IPS DF 6.9 (cell line): ENCODE measurements at regions not wholly inside any gene's neighbourhood (a gene's known extent, or its start where the extent isn't known, plus 50 kb on each side); places are given as distances from the start of the nearest gene placed in this dataset.

Experiments used
- DNase-seq: peaks from one replicate; pipeline ENCODE4 v3.0.0-alpha.2; 2013; ENCODE audit warnings: low read depth, low spot score
- H3K27ac ChIP-seq: one replicate; pipeline ENCODE4 v1.5.1; 2013; ENCODE audit warnings: low read length, control low read depth
- H3K27me3 ChIP-seq: 2 replicates; pipeline ENCODE4 v1.6.1; 2013; ENCODE audit warnings: mild to moderate bottlenecking, low read length; ENCODE audit not compliant: control insufficient read depth, insufficient read depth
- H3K36me3 ChIP-seq: 2 replicates; pipeline ENCODE4 v1.6.1; 2013; ENCODE audit warnings: low read length; ENCODE audit not compliant: control insufficient read depth, insufficient read depth
- H3K4me1 ChIP-seq: 2 replicates; pipeline ENCODE4 v1.6.1; 2013; ENCODE audit warnings: low read length; ENCODE audit not compliant: control insufficient read depth, insufficient read depth
- H3K4me3 ChIP-seq: 2 replicates; pipeline ENCODE4 v1.5.1; 2013; ENCODE audit warnings: mild to moderate bottlenecking, low read length
- H3K9me3 ChIP-seq: 2 replicates; pipeline ENCODE4 v1.6.1; 2013; ENCODE audit warnings: low read length, inconsistent platforms; ENCODE audit not compliant: control insufficient read depth, insufficient read depth
- WGBS: extraction: QIAGEN DNeasy Blood & Tissue Kit; methylation state at CpG from one replicate; pipeline ENCODE4 v1.1.7; 2013; ENCODE audit warnings: mixed read lengths, missing lambda C conversion rate; ENCODE audit not compliant: insufficient read length, insufficient coverage; 5-methylcytosine and 5-hydroxymethylcytosine counted together

DNA sequence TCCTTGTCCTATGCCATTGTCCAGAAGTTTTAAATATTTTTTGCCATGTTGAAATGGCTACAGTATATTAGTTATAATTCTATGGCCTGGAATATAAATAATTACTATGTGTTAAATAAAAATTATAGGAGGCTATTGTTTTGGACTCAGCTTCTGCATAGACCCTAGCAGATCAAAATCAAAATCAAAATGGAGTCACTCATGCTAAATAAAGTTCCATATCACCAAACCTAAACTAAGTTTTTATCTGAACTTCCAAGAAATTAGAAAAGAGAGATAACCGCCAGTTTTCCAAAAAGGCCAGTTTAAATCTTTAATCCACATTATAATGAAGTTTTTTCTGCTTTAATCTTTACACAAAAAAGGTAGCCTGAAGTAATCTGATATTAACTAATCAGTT, 227.8 kb upstream of the P2RY1 start:
- H3K4me3 ChIP-seq = no peak overlapping the region
- no peak for DNase-seq
- no peaks in the 10 kb centered on the region for H3K36me3 ChIP-seq
- H3K27ac ChIP-seq = no peak overlapping the region
- H3K4me1 ChIP-seq = peaks cover 2% of the 10 kb centered on the region; the same call in 1 of the 2 replicates
- no CpG with 5 or more reads among the region's 1 CpG for WGBS
- H3K9me3 ChIP-seq = no peaks in the 10 kb centered on the region
- no peaks in the 10 kb centered on the region for H3K27me3 ChIP-seq

DNA sequence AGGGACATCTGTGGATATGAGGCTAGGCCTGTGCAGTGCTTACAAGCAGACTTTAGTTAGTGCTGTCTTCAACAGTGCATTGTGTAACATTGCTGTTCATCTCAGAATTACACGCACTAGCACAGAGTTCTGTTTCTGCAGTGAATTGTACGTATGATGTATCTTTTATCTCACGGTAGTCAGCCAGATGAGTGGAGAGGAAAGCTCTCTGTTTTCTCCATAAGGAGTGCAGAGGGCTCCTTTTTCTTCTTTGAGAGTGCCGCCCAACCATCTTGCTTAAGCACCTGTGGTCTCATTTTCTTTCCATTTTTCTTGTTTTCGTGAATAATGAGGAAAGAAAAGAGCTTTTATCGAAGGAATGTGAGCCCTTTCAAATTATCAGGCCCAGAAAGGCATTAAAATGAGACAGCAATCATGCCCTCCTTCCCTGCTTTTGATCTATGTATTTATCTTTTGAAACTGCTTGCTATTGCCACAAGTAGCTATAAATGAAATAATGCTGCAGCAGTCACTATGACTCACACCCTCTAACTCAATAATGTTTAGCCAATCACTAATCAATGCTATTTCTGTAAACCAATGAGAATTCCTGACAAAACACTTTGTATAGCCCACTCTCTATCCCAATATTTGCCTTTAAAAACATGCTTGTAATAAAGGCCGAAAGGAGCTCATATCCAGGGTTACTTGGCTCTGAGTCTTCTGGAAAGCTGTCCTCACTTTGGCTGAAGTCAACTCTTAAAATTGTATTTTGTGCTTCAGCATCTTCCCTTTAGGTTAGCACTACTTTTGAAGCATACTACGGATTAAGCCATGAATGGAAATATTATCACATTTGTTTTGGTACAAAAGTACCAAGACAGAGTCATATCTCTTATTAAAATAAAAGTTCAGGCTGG, 226.0 kb upstream of the P2RY1 start:
- no peaks in the 10 kb centered on the region for H3K9me3 ChIP-seq
- H3K27ac ChIP-seq = no peak overlapping the region

GRCh38 chr3:152609891-152610290, 225.0 kb upstream of the P2RY1 start:
- H3K4me3 ChIP-seq = no peak overlapping the region
- peaks cover 2% of the 10 kb centered on the region; the same call in 1 of the 2 replicates for H3K4me1 ChIP-seq
- no peaks in the 10 kb centered on the region for H3K36me3 ChIP-seq
- DNase-seq = no peak
- no peaks in the 10 kb centered on the region for H3K9me3 ChIP-seq
- peak overlapping the region; percentile 84 for H3K27ac ChIP-seq
- no peaks in the 10 kb centered on the region for H3K27me3 ChIP-seq

More for the DNA sequence above, 226.0 kb upstream of the P2RY1 start:
- WGBS = no CpG with 5 or more reads among the region's 8 CpGs
- Histone ChIP-seq H3K27me3 (no peaks in the 10 kb centered on the region), H3K4me3 (no peak overlapping the region), H3K36me3 (no peaks in the 10 kb centered on the region), H3K4me1 (peaks cover 2% of the 10 kb centered on the region; the same call in 1 of the 2 replicates)
- DNase-seq = no peak

DNA sequence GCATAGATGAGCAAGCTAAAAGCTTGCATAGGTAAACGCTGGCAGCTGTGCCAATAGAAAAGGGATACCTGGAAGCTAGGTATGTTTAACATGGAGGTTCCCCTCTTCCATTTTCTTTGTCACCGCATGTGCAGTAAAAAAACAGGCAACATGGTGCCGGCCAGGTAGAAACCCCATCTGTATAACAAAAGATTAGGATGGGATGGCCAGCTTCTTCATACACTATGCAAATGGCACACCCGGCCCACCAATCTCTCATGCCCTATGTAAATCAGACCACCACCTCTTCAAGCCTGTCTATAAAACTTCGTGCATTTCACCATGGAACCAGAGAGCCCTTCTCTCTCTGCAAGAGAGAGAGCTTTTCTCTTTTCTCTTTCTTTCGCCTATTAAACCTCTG, 224.3 kb upstream of the P2RY1 start:
- Histone ChIP-seq H3K4me1 (peaks cover 2% of the 10 kb centered on the region; the same call in 1 of the 2 replicates), H3K27ac (no peak overlapping the region), H3K27me3 (no peaks in the 10 kb centered on the region), H3K4me3 (no peak overlapping the region), H3K9me3 (no peaks in the 10 kb centered on the region), H3K36me3 (no peaks in the 10 kb centered on the region)
- no peak for DNase-seq
- no CpG with 5 or more reads among the region's 6 CpGs for WGBS

- H3K27me3 ChIP-seq = no peaks in the 10 kb centered on the region
- no peaks in the 10 kb centered on the region for H3K36me3 ChIP-seq
- H3K4me1 ChIP-seq = peaks cover 2% of the 10 kb centered on the region; the same call in 1 of the 2 replicates
- no peak overlapping the region for H3K27ac ChIP-seq
- no peaks in the 10 kb centered on the region for H3K9me3 ChIP-seq
- no peak for DNase-seq
- no peak overlapping the region for H3K4me3 ChIP-seq
Measured at GRCh38 chr3:152611905-152612304, 223.0 kb upstream of the P2RY1 start.

DNA sequence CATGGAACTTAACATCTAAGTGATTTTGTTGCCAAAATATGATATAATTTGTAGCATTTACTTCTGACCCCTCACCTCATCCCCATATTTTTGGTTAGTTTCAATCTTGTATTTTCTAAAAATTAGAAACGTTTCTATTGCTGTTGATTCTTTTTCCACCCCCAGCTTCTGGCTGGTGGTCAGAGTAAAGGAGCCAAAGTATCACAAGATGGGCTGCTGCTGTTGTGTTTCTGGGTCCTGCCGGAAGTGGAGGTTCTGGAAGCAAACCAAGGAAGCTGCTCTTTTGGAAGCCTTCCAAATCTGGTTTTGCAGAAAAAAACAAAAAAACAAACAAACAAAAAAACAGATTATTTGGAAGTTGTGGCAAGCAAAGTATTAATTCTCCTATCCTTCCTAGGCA, 221.1 kb upstream of the P2RY1 start:
- WGBS = no CpG with 5 or more reads among the region's 2 CpGs
- Histone ChIP-seq H3K27me3 (no peaks in the 10 kb centered on the region), H3K9me3 (no peaks in the 10 kb centered on the region), H3K4me3 (no peak overlapping the region), H3K36me3 (no peaks in the 10 kb centered on the region), H3K4me1 (no peaks in the 10 kb centered on the region), H3K27ac (no peak overlapping the region)
- DNase-seq = no peak

GRCh38 chr3:152615681-152616080, 219.2 kb upstream of the P2RY1 start:
- no peak overlapping the region for H3K4me3 ChIP-seq
- H3K27me3 ChIP-seq = no peaks in the 10 kb centered on the region
- no peaks in the 10 kb centered on the region for H3K4me1 ChIP-seq
- DNase-seq = no peak
- no peak overlapping the region for H3K27ac ChIP-seq
- whole genome bisulfite sequencing = no CpG with 5 or more reads among the region's 10 CpGs
- no peaks in the 10 kb centered on the region for H3K36me3 ChIP-seq
- no peaks in the 10 kb centered on the region for H3K9me3 ChIP-seq

DNA sequence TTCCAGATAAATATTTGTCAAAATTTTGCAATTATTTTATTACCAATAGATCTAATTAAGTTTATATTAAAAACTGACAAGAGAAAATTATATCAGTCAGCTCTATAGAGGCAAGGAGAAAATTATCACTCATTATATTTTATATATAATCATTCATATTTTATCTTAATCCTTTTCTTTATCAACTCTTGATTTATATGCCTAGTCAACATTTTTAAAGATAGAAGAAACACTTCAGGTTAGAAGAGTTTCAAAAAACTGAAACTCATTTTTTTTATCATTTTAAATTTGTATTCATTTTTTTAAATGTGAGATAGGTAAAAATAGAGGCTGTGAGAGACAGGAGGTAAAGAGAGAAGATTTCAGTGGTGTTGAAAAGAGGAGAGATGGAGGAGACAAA, 217.3 kb upstream of the P2RY1 start:
- no peak overlapping the region for H3K27ac ChIP-seq
- no peaks in the 10 kb centered on the region for H3K4me1 ChIP-seq
- no peaks in the 10 kb centered on the region for H3K27me3 ChIP-seq
- no peaks in the 10 kb centered on the region for H3K36me3 ChIP-seq
- H3K9me3 ChIP-seq = no peaks in the 10 kb centered on the region
- H3K4me3 ChIP-seq = no peak overlapping the region
- no peak for DNase-seq

DNA sequence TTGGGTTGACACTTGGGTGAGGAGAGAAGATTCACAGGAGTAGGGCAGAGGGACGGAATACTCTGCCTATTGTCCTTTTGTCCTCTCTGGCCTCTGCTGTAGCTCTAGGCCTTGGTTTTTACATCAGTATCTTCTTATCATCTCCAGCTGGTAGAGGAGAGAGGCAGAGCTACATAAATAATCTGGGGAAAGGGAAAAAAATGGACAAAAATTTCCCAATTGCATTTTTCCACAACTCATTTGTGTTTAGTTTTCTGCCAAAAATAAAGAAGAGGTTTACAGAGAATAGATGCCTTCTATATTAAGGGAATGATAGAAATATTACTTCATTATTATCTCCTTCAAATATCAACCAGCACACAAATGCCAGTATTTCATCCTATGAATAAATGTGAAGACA, 216.4 kb upstream of the P2RY1 start:
- H3K27me3 ChIP-seq = no peaks in the 10 kb centered on the region

GRCh38 chr3:152619691-152620090, 215.2 kb upstream of the P2RY1 start:
- H3K36me3 ChIP-seq = no peaks in the 10 kb centered on the region
- no CpG with 5 or more reads among the region's 3 CpGs for WGBS
- no peaks in the 10 kb centered on the region for H3K4me1 ChIP-seq
- H3K9me3 ChIP-seq = no peaks in the 10 kb centered on the region
- DNase-seq = no peak
- H3K4me3 ChIP-seq = no peak overlapping the region
- H3K27me3 ChIP-seq = no peaks in the 10 kb centered on the region
- H3K27ac ChIP-seq = no peak overlapping the region

More for the DNA sequence above, 216.4 kb upstream of the P2RY1 start:
- Histone ChIP-seq H3K9me3 (no peaks in the 10 kb centered on the region), H3K27ac (no peak overlapping the region), H3K36me3 (no peaks in the 10 kb centered on the region), H3K4me3 (no peak overlapping the region), H3K4me1 (no peaks in the 10 kb centered on the region)
- DNase-seq = no peak
- WGBS = no CpG with 5 or more reads among the region's 1 CpG

GRCh38 chr3:152620395-152620794, 214.5 kb upstream of the P2RY1 start:
- H3K27ac ChIP-seq = no peak overlapping the region
- H3K9me3 ChIP-seq = no peaks in the 10 kb centered on the region
- DNase-seq = no peak
- no peaks in the 10 kb centered on the region for H3K27me3 ChIP-seq
- WGBS = no CpG with 5 or more reads among the region's 3 CpGs
- H3K36me3 ChIP-seq = no peaks in the 10 kb centered on the region
- H3K4me1 ChIP-seq = no peaks in the 10 kb centered on the region
- no peak overlapping the region for H3K4me3 ChIP-seq
